Right lobe of liver (tissue), 6 donors: ENCODE measurements at regions not wholly inside any gene's neighbourhood (a gene's known extent, or its start where the extent isn't known, plus 50 kb on each side); places are given as distances from the start of the nearest gene placed in this dataset.
A peak's percentile ranks its signal among the peaks of the same experiment; 100 is the strongest.

Source experiments
- ATAC-seq, 4 donors: fragments of 200-7000 bp; cut with Tn5 transposase; one replicate each; pipeline ENCODE4 v1.9.1; 2020; ENCODE audit warnings: mild to moderate bottlenecking in 4 of 4, moderate library complexity in 4 of 4
- DNase-seq, 3 donors: peaks; one replicate each; pipeline ENCODE4 v3.0.0-alpha.2; 2020
- H3K27ac ChIP-seq, 3 donors: fragments of 200-600 bp; one replicate each; pipeline ENCODE4 v1.8.0; 2022
- H3K27me3 ChIP-seq, 2 donors: fragments of 200-600 bp; one replicate each; pipeline ENCODE4 v1.8.0; 2022
- H3K36me3 ChIP-seq, 4 donors: fragments of 200-600 bp; sonication (generic) in 1 of 4; one replicate each; pipeline versions ENCODE4 v1.5.1 to v1.8.0; 2017 to 2022; ENCODE audit warnings: control low read depth in 1 of 4
- H3K4me1 ChIP-seq, 4 donors: fragments of 200-600 bp; sonication (generic) in 1 of 4; one replicate each; pipeline versions ENCODE4 v1.5.1 to v1.8.0; 2017 to 2022; ENCODE audit warnings: control low read depth in 1 of 4
- H3K4me3 ChIP-seq, 3 donors: fragments of 200-600 bp; one replicate each; pipeline ENCODE4 v1.8.0; 2022
- H3K9me3 ChIP-seq, 4 donors: fragments of 200-600 bp; sonication (generic) in 1 of 4; one replicate each; pipeline versions ENCODE4 v1.5.1 to v1.8.0; 2017 to 2022; ENCODE audit warnings: control low read depth in 1 of 4
- POLR2A ChIP-seq: fragments of 450-650 bp; IDR thresholded peaks from one replicate; pipeline ENCODE4 v1.6.1; 2017; ENCODE audit warnings: antibody characterized with exemption, mild to moderate bottlenecking
- WGBS: methylation state at CpG from one replicate; pipeline ENCODE4 v1.1.6; 2018; ENCODE audit warnings: low coverage, low lambda C conversion rate; ENCODE audit not compliant: insufficient coverage; ENCODE audit errors: missing lambda C conversion rate; 5-methylcytosine and 5-hydroxymethylcytosine counted together
- intact Hi-C, 2 donors: fragments of 100-400 bp; cut with DNase I; formaldehyde crosslinking; loops; one replicate each; pipeline versions ENCODE4 v1.11.2 to v1.14.1; 2022
- TF ChIP-seq, protein P1 (sequence below), 4 donors: fragments of 200-600 bp in 3 of 4; fragments of 450-650 bp in 1 of 4; IDR thresholded peaks; one replicate each; pipeline versions ENCODE4 v1.5.1 to v1.8.0; 2016 to 2022; ENCODE audit warnings: antibody characterized with exemption in 4 of 4, mild to moderate bottlenecking in 2 of 4
- donor health status: DM: no; HTN: yes; CAD: no.
- donor health status: DM: no; HTN: no; CAD: no.
- donor health status: DM: no; HTN: no; CAD: no.
- donor health status: DM: no; HTN: yes; CAD: no.
- donor health status: DM: no; HTN: yes; CAD: no.

DNA sequence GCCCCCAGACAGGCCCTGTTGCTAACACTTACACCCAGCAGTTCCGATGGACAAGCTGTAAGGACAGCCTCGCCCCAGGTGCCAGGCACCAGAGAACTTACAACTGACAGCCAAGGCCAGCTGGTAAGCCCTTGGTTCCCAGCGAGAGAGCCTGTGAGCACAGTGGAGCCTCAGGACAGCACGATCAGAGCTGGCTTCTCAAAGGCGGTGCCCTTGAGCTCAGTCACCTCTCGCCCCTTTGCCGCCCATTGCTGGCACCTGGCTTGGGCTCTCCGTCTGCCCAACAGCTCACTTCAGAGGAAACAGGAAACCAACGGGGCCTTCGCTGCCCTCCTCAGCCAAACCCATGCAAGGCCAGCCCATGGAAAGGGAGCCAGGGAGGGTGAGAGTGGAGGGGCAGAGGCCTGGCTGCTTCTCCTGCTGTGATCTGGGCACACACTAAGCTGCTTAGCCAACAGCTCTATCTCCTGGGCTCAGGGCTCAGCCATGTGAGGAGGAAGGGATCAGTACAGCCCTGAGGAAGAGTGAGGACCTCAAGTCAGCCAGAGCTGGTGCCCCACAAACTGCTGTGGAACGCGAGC lies 98.5 kb downstream of the SINHCAF start:
- Histone ChIP-seq H3K36me3 (no peaks in the 10 kb centered on the region), H3K9me3 (no peaks in the 10 kb centered on the region), H3K4me3 (no peak overlapping the region), H3K27ac (no peak overlapping the region), H3K4me1 (peaks cover 0 to 14% (median 4%) of the 10 kb centered on the region in 4 donors), H3K27me3 (no peaks in the 10 kb centered on the region)
- ATAC-seq (no peak), DNase-seq (no peak)
- intact Hi-C loops = no loop called here
- 65% methylated on average over 4 of the region's 12 CpGs for WGBS
- TF ChIP-seq POLR2A = no peak
- TF ChIP-seq, protein P1, sequence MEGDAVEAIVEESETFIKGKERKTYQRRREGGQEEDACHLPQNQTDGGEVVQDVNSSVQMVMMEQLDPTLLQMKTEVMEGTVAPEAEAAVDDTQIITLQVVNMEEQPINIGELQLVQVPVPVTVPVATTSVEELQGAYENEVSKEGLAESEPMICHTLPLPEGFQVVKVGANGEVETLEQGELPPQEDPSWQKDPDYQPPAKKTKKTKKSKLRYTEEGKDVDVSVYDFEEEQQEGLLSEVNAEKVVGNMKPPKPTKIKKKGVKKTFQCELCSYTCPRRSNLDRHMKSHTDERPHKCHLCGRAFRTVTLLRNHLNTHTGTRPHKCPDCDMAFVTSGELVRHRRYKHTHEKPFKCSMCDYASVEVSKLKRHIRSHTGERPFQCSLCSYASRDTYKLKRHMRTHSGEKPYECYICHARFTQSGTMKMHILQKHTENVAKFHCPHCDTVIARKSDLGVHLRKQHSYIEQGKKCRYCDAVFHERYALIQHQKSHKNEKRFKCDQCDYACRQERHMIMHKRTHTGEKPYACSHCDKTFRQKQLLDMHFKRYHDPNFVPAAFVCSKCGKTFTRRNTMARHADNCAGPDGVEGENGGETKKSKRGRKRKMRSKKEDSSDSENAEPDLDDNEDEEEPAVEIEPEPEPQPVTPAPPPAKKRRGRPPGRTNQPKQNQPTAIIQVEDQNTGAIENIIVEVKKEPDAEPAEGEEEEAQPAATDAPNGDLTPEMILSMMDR (IDR thresholded peaks at IDR 0.05) = no peak

DNA sequence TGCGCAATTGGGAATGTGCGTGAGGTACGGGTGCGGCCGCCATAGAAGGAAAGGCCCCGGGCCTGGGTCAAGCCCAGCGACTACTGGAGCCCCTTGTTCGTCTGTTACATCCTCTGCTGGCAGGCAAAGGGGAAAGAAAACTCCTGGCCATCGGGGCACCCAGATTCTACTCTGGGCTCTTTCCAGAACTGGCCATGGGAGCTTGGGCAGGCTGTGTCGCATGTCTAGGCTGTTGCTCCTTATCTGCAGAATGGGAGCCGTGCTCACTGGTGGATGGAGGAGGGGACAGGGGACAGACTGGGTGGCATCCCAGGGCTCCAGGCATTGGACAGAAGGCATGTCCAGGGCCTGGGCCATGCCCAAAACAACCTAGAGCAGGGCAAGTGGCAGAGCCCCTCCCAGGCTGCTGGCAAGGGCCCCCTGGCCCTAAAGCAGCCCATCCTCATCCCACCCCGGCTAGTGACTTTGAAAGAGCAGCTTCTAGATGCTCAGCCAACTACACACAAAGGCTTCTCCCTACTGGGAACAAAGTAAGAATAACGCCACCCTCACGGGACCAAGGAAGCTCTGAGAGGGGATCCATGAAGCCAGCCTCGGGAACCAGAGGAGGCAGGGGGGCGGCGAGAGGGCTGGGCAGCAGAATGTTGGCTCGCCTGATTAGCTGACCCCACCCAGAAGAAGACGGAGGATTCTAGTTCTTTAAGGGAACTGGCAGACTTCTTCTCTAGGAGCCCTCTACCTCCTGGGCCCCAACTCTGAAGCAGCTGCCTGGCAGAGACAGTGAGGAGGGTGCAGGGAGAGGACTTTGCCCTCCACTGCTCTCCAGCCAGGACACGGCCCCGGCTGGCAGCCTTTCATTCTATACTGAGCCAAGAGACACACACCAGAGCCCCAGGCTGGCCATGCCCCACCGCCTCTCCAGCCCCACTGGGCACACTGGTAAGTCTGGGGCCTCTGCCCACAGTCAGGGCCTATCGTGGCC lies 96.8 kb downstream of the SINHCAF start:
- 56% methylated on average over 10 of the region's 23 CpGs for WGBS
- no peak for TF ChIP-seq POLR2A
- H3K27ac ChIP-seq = peak overlapping the region in 2 of 3 donors; percentile 53 to 58
- H3K36me3 ChIP-seq = no peaks in the 10 kb centered on the region
- ATAC-seq = peak; percentile 99
- H3K9me3 ChIP-seq = no peaks in the 10 kb centered on the region
- H3K27me3 ChIP-seq = no peaks in the 10 kb centered on the region
- H3K4me1 ChIP-seq = peaks cover 0 to 14% (median 4%) of the 10 kb centered on the region in 4 donors
- DNase-seq = peak; percentile 82 to 93 (median 91)
- intact Hi-C loops = no loop called here
- H3K4me3 ChIP-seq = no peak overlapping the region

DNA sequence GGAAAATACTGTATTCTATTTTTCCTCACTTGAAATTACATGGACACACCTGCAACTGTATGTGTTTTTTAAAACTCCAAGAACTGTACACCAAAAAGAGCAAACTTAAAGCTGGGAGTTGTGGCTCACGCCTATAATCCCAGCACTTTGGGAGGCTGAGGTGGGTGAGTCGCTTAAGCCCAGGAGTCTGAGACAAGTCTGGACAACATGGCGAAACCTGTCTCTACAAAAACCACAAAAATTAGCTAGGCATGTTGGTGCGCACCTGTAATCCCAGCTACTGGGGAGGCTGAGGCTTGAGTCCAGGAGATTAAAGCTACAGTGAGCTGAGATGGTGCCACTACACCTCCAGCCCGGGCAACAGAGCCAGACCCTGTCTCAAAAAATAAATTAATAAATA lies 95.9 kb downstream of the SINHCAF start:
- Histone ChIP-seq H3K27me3 (no peaks in the 10 kb centered on the region), H3K36me3 (no peaks in the 10 kb centered on the region), H3K27ac (peak overlapping the region in 1 of 3 donors; percentile 43), H3K4me1 (peaks cover 0 to 14% (median 4%) of the 10 kb centered on the region in 4 donors), H3K4me3 (no peak overlapping the region), H3K9me3 (no peaks in the 10 kb centered on the region)
- WGBS = 94% methylated on average over 5 of the region's 5 CpGs
- intact Hi-C loops = loop anchor here in 1 of 2 donors (10.0 kb wide), 1 partner anchor 375 kb away; no protein-coding TSS in a partner anchor
- TF ChIP-seq, protein P1 (IDR thresholded peaks at IDR 0.05) = no peak
- TF ChIP-seq POLR2A = no peak
- DNase-seq = no peak
- ATAC-seq = no peak
